Common myeloid progenitor, CD34-positive (primary cell): ENCODE measurements at regions not wholly inside any gene's neighbourhood (a gene's known extent, or its start where the extent isn't known, plus 50 kb on each side); places are given as distances from the start of the nearest gene placed in this dataset.
"Not testable (repeated sequence)": the region's sequence is repeated elsewhere in the genome, so short reads cannot be mapped to it uniquely, and the experiment has no call there.

Experiments used
- CTCF ChIA-PET: fragments of 350-600 bp; sonication (Branson Sonifier 250); formaldehyde crosslinking; loops from one replicate; lab custom pipeline; 2021; ENCODE audit warnings: antibody characterized with exemption; lab: Charles Lee
- POLR2A ChIA-PET: fragments of 350-600 bp; sonication (Branson Sonifier 250); formaldehyde crosslinking; loops from one replicate; lab custom pipeline; 2021; ENCODE audit warnings: antibody characterized with exemption; lab: Charles Lee
- DNase-seq, 3 donors: peaks; one replicate each; pipeline versions ENCODE4 v3.0.0 to v3.0.0-alpha.2; 2013
- H3K27ac ChIP-seq, 2 experiments: 1 replicate in 1 of 2; 2 replicates in 1 of 2; pipeline ENCODE4 v1.7.0; 2013; ENCODE audit warnings: inconsistent platforms in 2 of 2, low read length in 2 of 2, mild to moderate bottlenecking in 2 of 2, low read depth in 1 of 2, moderate library complexity in 1 of 2; ENCODE audit not compliant: severe bottlenecking in 2 of 2, insufficient read depth in 1 of 2, poor library complexity in 1 of 2
- H3K27me3 ChIP-seq, 5 experiments: replicated peaks in 2 of 5; 1 replicate in 3 of 5; 2 replicates in 2 of 5; pipeline versions ENCODE4 v1.6.1 to v1.7.0; 2013; ENCODE audit warnings: low read length in 4 of 5, mild to moderate bottlenecking in 2 of 5, moderate library complexity in 2 of 5, inconsistent platforms in 1 of 5; ENCODE audit not compliant: insufficient read depth in 5 of 5, control insufficient read depth in 4 of 5
- H3K36me3 ChIP-seq, 4 experiments: 1 replicate in 2 of 4; 2 replicates in 2 of 4; pipeline versions ENCODE4 v1.6.1 to v1.7.0; 2013; ENCODE audit warnings: low read length in 3 of 4, control low read depth in 1 of 4, mild to moderate bottlenecking in 1 of 4; ENCODE audit not compliant: control insufficient read depth in 4 of 4, insufficient read depth in 4 of 4
- H3K4me1 ChIP-seq, 4 experiments: 1 replicate in 3 of 4; 2 replicates in 1 of 4; pipeline versions ENCODE4 v1.6.1 to v1.7.1; 2013; ENCODE audit warnings: low read length in 3 of 4, mild to moderate bottlenecking in 3 of 4, control low read depth in 1 of 4, inconsistent platforms in 1 of 4, moderate library complexity in 1 of 4; ENCODE audit not compliant: control insufficient read depth in 4 of 4, insufficient read depth in 4 of 4; ENCODE audit errors: control extremely low read depth in 1 of 4
- H3K4me3 ChIP-seq, 7 experiments: 1 replicate in 4 of 7; 2 replicates in 3 of 7; pipeline versions ENCODE4 v1.5.1 to v1.7.0; 2013; ENCODE audit warnings: mild to moderate bottlenecking in 7 of 7, low read length in 6 of 7, moderate library complexity in 6 of 7, inconsistent platforms in 2 of 7, low read depth in 2 of 7, control low read depth in 1 of 7; ENCODE audit not compliant: insufficient read depth in 4 of 7, control insufficient read depth in 1 of 7; ENCODE audit errors: extremely low read depth in 1 of 7
- H3K9me3 ChIP-seq, 5 experiments: 1 replicate in 4 of 5; 2 replicates in 1 of 5; pipeline versions ENCODE4 v1.6.1 to v1.7.1; 2013; ENCODE audit warnings: low read length in 4 of 5, mild to moderate bottlenecking in 2 of 5, inconsistent platforms in 1 of 5, low read depth in 1 of 5, moderate library complexity in 1 of 5; ENCODE audit not compliant: control insufficient read depth in 4 of 5, insufficient read depth in 2 of 5; ENCODE audit errors: control extremely low read depth in 1 of 5
- WGBS: methylation state at CpG from one replicate; pipeline ENCODE4 v1.1.5; 2013; ENCODE audit not compliant: insufficient coverage; 5-methylcytosine and 5-hydroxymethylcytosine counted together

GRCh38 chr18:57954935-57955334, 89.1 kb upstream of the NEDD4L start:
- no peaks in the 10 kb centered on the region for H3K36me3 ChIP-seq
- no peaks in the 10 kb centered on the region for H3K9me3 ChIP-seq
- POLR2A ChIA-PET = no interaction called here
- H3K27ac ChIP-seq = no peak overlapping the region
- DNase-seq = no peak
- no peaks in the 10 kb centered on the region for H3K4me1 ChIP-seq
- CTCF ChIA-PET = no interaction called here
- no CpG with 5 or more reads among the region's 4 CpGs for WGBS
- H3K27me3 ChIP-seq = peaks cover 0 to 8% (median 0%) of the 10 kb centered on the region in 5 experiments
- no peak overlapping the region for H3K4me3 ChIP-seq

DNA sequence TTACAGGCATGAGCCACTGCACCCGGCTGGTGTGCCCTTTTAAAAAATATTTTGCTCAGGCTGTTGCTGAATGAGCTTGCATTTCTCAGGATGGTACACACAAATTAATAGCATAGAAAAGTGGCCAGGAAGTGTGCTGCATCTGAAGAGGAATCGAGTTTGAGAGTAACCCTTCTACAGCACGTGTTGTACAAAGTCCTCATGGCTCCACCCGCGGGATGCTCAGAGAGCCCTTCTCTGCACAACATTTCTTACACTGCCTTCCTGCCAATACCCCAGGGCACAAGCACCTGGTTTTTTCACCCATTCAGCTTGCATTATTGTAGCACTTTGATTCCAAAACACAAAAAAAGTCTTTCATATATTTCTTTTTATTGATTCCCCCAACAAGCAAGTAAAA, 90.1 kb upstream of the NEDD4L start:
- ChIA-PET CTCF (no interaction called here), POLR2A (no interaction called here)
- Histone ChIP-seq H3K36me3 (no peaks in the 10 kb centered on the region), H3K27ac (no peak overlapping the region), H3K9me3 (no peaks in the 10 kb centered on the region), H3K4me3 (no peak overlapping the region), H3K27me3 (peaks cover 0 to 8% (median 0%) of the 10 kb centered on the region in 5 experiments), H3K4me1 (no peaks in the 10 kb centered on the region)
- WGBS = 94% methylated on average over 5 of the region's 5 CpGs
- no peak for DNase-seq

GRCh38 chr18:57951999-57952774, 91.8 kb upstream of the NEDD4L start:
- ChIA-PET POLR2A (no interaction called here), CTCF (no interaction called here)
- H3K9me3 ChIP-seq = no peaks in the 10 kb centered on the region
- no peak overlapping the region for H3K27ac ChIP-seq
- DNase-seq = no peak
- no peak overlapping the region for H3K4me3 ChIP-seq
- no peaks in the 10 kb centered on the region for H3K36me3 ChIP-seq
- H3K4me1 ChIP-seq = no peaks in the 10 kb centered on the region
- peaks cover 0 to 5% (median 0%) of the 10 kb centered on the region in 5 experiments for H3K27me3 ChIP-seq
- WGBS = 95% methylated on average over 9 of the region's 10 CpGs

DNA sequence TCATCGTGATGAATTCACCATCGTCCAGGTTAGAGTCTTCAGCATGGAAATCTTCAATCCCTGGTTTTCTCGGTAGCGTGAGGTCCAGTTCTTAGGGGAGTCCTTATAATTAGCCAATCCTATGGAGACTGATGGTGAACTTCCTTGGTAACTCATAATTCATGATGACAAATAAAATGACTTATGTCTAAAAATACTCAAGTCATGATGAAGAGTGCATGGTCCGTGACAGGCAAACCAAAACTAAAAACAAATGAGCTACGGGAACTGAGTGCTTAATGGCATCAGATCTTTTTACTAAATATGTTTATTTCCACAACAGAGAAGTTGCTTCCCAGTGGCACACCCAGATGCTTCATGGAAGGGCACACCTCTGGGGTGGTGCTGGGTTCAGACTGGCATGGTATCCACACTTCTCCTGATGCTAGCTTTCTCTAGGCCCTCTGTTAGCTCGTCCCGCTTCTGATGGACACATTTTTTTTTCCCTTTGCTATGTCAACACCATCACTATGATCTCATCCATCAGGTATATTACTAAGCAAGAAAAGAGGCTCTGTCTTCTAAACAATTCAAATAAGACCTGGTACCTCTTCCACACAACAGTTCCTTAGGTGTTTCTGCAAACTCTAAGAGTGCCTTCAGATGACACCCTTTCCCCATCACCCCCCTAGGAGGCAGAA, 92.8 kb upstream of the NEDD4L start:
- CTCF ChIA-PET = interaction anchor here (0.7 to 1.1 kb wide), 2 partner anchors 8 to 471 kb away, joined by 3 to 4 read pairs; no protein-coding TSS in a partner anchor
- Histone ChIP-seq H3K27ac (no peak overlapping the region), H3K9me3 (no peaks in the 10 kb centered on the region), H3K4me3 (no peak overlapping the region), H3K27me3 (peaks cover 0 to 3% (median 0%) of the 10 kb centered on the region in 5 experiments), H3K36me3 (no peaks in the 10 kb centered on the region), H3K4me1 (no peaks in the 10 kb centered on the region)
- POLR2A ChIA-PET = no interaction called here
- no peak for DNase-seq
- whole genome bisulfite sequencing = 88% methylated on average over 7 of the region's 8 CpGs

- H3K27me3 ChIP-seq = peaks cover 0 to 3% (median 0%) of the 10 kb centered on the region in 5 experiments
- 100% methylated on average over 1 of the region's 2 CpGs for WGBS
- no peak overlapping the region for H3K4me3 ChIP-seq
- DNase-seq = no peak
- POLR2A ChIA-PET = no interaction called here
- no peak overlapping the region for H3K27ac ChIP-seq
- H3K4me1 ChIP-seq = no peaks in the 10 kb centered on the region
- H3K36me3 ChIP-seq = no peaks in the 10 kb centered on the region
- no peaks in the 10 kb centered on the region for H3K9me3 ChIP-seq
- CTCF ChIA-PET = interaction anchor here (0.7 to 1.1 kb wide), 2 partner anchors 9 to 472 kb away, joined by 3 to 4 read pairs; no protein-coding TSS in a partner anchor
Observed at GRCh38 chr18:57950542-57950941, 93.5 kb upstream of the NEDD4L start.

- H3K9me3 ChIP-seq, H3K27ac ChIP-seq, H3K4me3 ChIP-seq, DNase-seq, H3K36me3 ChIP-seq, H3K4me1 ChIP-seq, H3K27me3 ChIP-seq, POLR2A ChIA-PET: not testable (repeated sequence)
- WGBS = no CpG with 5 or more reads among the region's 7 CpGs
- CTCF ChIA-PET = interaction anchor here (1.2 kb wide), 1 partner anchor 187 kb away, joined by 3 read pairs; no protein-coding TSS in a partner anchor
Observed at GRCh38 chr18:57949335-57949734, 94.7 kb upstream of the NEDD4L start.

GRCh38 chr18:57947117-57947516, 96.9 kb upstream of the NEDD4L start:
- no peak overlapping the region for H3K27ac ChIP-seq
- no peaks in the 10 kb centered on the region for H3K36me3 ChIP-seq
- ChIA-PET CTCF (interaction anchor here (1.0 kb wide), 1 partner anchor 11 kb away, joined by 3 read pairs; no protein-coding TSS in a partner anchor), POLR2A (no interaction called here)
- 100% methylated on average over 3 of the region's 3 CpGs for WGBS
- DNase-seq = no peak
- no peaks in the 10 kb centered on the region for H3K4me1 ChIP-seq
- no peaks in the 10 kb centered on the region for H3K9me3 ChIP-seq
- peaks cover 0 to 6% (median 0%) of the 10 kb centered on the region in 5 experiments for H3K27me3 ChIP-seq
- H3K4me3 ChIP-seq = no peak overlapping the region
